Keratinocyte (primary cell): ENCODE measurements at regions not wholly inside any gene's neighbourhood (a gene's known extent, or its start where the extent isn't known, plus 50 kb on each side); places are given as distances from the start of the nearest gene placed in this dataset.

Source experiments
- DNase-seq: peaks from one replicate; pipeline ENCODE4 v3.0.0-alpha.2; 2011; ENCODE audit warnings: low read depth, missing footprints, low spot score
- FAIRE-seq: peaks from 2 replicates; lab custom pipeline; 2011; peaks lifted over from hg19 to GRCh38; lab: Jason Lieb, UNC
- H2AFZ ChIP-seq: 2 replicates; pipeline ENCODE4 v1.6.0; 2012; ENCODE audit warnings: low read length, control low read depth, inconsistent platforms; ENCODE audit not compliant: control insufficient read depth
- H3K27ac ChIP-seq: 2 replicates; pipeline ENCODE4 v1.5.1; 2011; ENCODE audit warnings: low read length; ENCODE audit not compliant: control insufficient read depth, insufficient read depth
- H3K27me3 ChIP-seq: 3 replicates; pipeline ENCODE4 v1.6.0; 2011; ENCODE audit warnings: low read length; ENCODE audit not compliant: control insufficient read depth, insufficient read depth; ENCODE audit errors: extremely low read depth
- H3K36me3 ChIP-seq, 2 experiments: 2 replicates in 1 of 2; 3 replicates in 1 of 2; pipeline ENCODE4 v1.5.1; 2011; ENCODE audit warnings: low read length in 2 of 2, mild to moderate bottlenecking in 1 of 2; ENCODE audit not compliant: control insufficient read depth in 2 of 2, insufficient read depth in 2 of 2; ENCODE audit errors: extremely low read depth in 1 of 2
- H3K4me1 ChIP-seq: 3 replicates; pipeline ENCODE4 v1.5.1; 2011; ENCODE audit warnings: low read length; ENCODE audit not compliant: control insufficient read depth, insufficient read depth; ENCODE audit errors: extremely low read depth
- H3K4me2 ChIP-seq: 3 replicates; pipeline ENCODE4 v1.6.0; 2011; ENCODE audit warnings: low read depth, low read length; ENCODE audit not compliant: control insufficient read depth, insufficient read depth; ENCODE audit errors: extremely low read depth
- H3K4me3 ChIP-seq, 3 experiments: fragments of 200-600 bp in 1 of 3; sonication (generic) in 1 of 3; 2 replicates in 2 of 3; 3 replicates in 1 of 3; pipeline ENCODE4 v1.5.1; 2011 to 2016; ENCODE audit warnings: low read length in 3 of 3, mild to moderate bottlenecking in 3 of 3, control low read depth in 2 of 3, inconsistent platforms in 1 of 3, low read depth in 1 of 3, mixed read lengths in 1 of 3, mixed run types in 1 of 3, moderate library complexity in 1 of 3; ENCODE audit not compliant: control insufficient read depth in 2 of 3, insufficient read depth in 2 of 3; ENCODE audit errors: extremely low read depth in 1 of 3
- H3K79me2 ChIP-seq: 2 replicates; pipeline ENCODE4 v1.6.0; 2012; ENCODE audit warnings: low read length; ENCODE audit not compliant: control insufficient read depth, insufficient read depth
- H3K9ac ChIP-seq: 3 replicates; pipeline ENCODE4 v1.6.0; 2011; ENCODE audit warnings: low read length; ENCODE audit not compliant: control insufficient read depth, insufficient read depth; ENCODE audit errors: extremely low read depth
- H3K9me1 ChIP-seq: 3 replicates; pipeline ENCODE4 v1.6.0; 2011; ENCODE audit warnings: low read length; ENCODE audit not compliant: control insufficient read depth, insufficient read depth; ENCODE audit errors: extremely low read depth
- H3K9me3 ChIP-seq: 2 replicates; pipeline ENCODE4 v1.5.1; 2012; ENCODE audit warnings: low read depth, low read length; ENCODE audit not compliant: control insufficient read depth
- H4K20me1 ChIP-seq: 3 replicates; pipeline ENCODE4 v1.6.0; 2011; ENCODE audit warnings: low read length; ENCODE audit not compliant: control insufficient read depth, insufficient read depth; ENCODE audit errors: extremely low read depth
- CTCF ChIP-seq, 3 experiments: IDR thresholded peaks in 1 of 3; conservative IDR thresholded peaks in 1 of 3; optimal IDR thresholded peaks in 1 of 3; 2 replicates in 2 of 3; 3 replicates in 1 of 3; pipeline versions ENCODE3 to v1.5.1; 2011; ENCODE audit warnings: low read length in 3 of 3, mild to moderate bottlenecking in 3 of 3, moderate library complexity in 2 of 3, control low read depth in 1 of 3, inconsistent platforms in 1 of 3; ENCODE audit not compliant: insufficient read depth in 2 of 3; ENCODE audit errors: extremely low read depth in 1 of 3
- EZH2 ChIP-seq: IDR thresholded peaks from one replicate; pipeline ENCODE4 v1.6.1; 2012; ENCODE audit warnings: inconsistent platforms, mild to moderate bottlenecking, low read length, moderate library complexity
- dilution Hi-C: fragments of 300-500 bp; cut with MboI; formaldehyde crosslinking; loops from one replicate; pipeline ENCODE4 v1.7.0; 2020; ENCODE audit warnings: low sequenced_read_pairs; ENCODE audit not compliant: extremely low pct_ligation_motif_present

GRCh38 chr2:220275454-220275853 is 648.0 kb downstream of the SLC4A3 start:
- Histone ChIP-seq H3K4me3 (no peak overlapping the region), H3K4me2 (peak overlapping the region; percentile 1), H3K9me1 (no peaks in the 10 kb centered on the region), H3K9me3 (no peaks in the 10 kb centered on the region), H3K4me1 (peaks cover 50% of the 10 kb centered on the region), H3K9ac (no peak overlapping the region), H4K20me1 (no peaks in the 10 kb centered on the region), H3K27me3 (no peaks in the 10 kb centered on the region), H2AFZ (no peak overlapping the region), H3K36me3 (no peaks in the 10 kb centered on the region), H3K27ac (no peak overlapping the region), H3K79me2 (no peaks in the 10 kb centered on the region)
- dilution Hi-C loops: no loop called here
- peak; percentile 70 for FAIRE-seq
- TF ChIP-seq CTCF (optimal IDR thresholded peaks at IDR 0.05 in 1 of 3, IDR thresholded peaks at IDR 0.05 in 1 of 3, conservative IDR thresholded peaks at IDR 0.05 in 1 of 3; ENCODE audit: extremely low read depth in 1 of 3, insufficient read depth in 2 of 3, low read length in 3 of 3) (no peak), EZH2 (no peak)
- DNase-seq: peak; percentile 54

- Histone ChIP-seq H4K20me1 (no peaks in the 10 kb centered on the region), H3K79me2 (no peaks in the 10 kb centered on the region), H3K27ac (peak overlapping the region; percentile 95), H2AFZ (peak overlapping the region; percentile 49), H3K9me1 (no peaks in the 10 kb centered on the region), H3K9me3 (no peaks in the 10 kb centered on the region), H3K4me2 (peak overlapping the region; percentile 2), H3K36me3 (no peaks in the 10 kb centered on the region), H3K4me3 (no peak overlapping the region), H3K27me3 (no peaks in the 10 kb centered on the region), H3K4me1 (peaks cover 54% of the 10 kb centered on the region), H3K9ac (peak overlapping the region; percentile 16)
- DNase-seq (no peak), FAIRE-seq (no peak)
- TF ChIP-seq CTCF (optimal IDR thresholded peaks at IDR 0.05 in 1 of 3, IDR thresholded peaks at IDR 0.05 in 1 of 3, conservative IDR thresholded peaks at IDR 0.05 in 1 of 3; ENCODE audit: extremely low read depth in 1 of 3, insufficient read depth in 2 of 3, low read length in 3 of 3) (no peak), EZH2 (no peak)
- dilution Hi-C loops: no loop called here
Measured at GRCh38 chr2:220276741-220277444, 649.5 kb downstream of the SLC4A3 start.
